HEK293T (cell line): ENCODE measurements at regions not wholly inside any gene's neighbourhood (a gene's known extent, or its start where the extent isn't known, plus 50 kb on each side); places are given as distances from the start of the nearest gene placed in this dataset.

Source experiments
- ARNT ChIP-seq: fragments of 450-650 bp; IDR thresholded peaks from 2 replicates; pipeline ENCODE4 v1.6.1; 2017; ENCODE audit warnings: mild to moderate bottlenecking
- BHLHE40 ChIP-seq: fragments of 450-650 bp; IDR thresholded peaks from 2 replicates; pipeline ENCODE4 v1.6.1; 2016; ENCODE audit warnings: mild to moderate bottlenecking, moderate library complexity, borderline replicate concordance
- ELF4 ChIP-seq: fragments of 450-650 bp; IDR thresholded peaks from 2 replicates; pipeline ENCODE4 v1.6.1; 2017; ENCODE audit warnings: antibody characterized with exemption
- FOXA1 ChIP-seq: fragments of 450-650 bp; IDR thresholded peaks from 2 replicates; pipeline ENCODE4 v1.6.1; 2016; ENCODE audit warnings: mild to moderate bottlenecking
- FOXK2 ChIP-seq: fragments of 450-650 bp; IDR thresholded peaks from 2 replicates; pipeline ENCODE4 v1.6.1; 2016; ENCODE audit warnings: mild to moderate bottlenecking
- FOXM1 ChIP-seq: fragments of 450-650 bp; IDR thresholded peaks from 2 replicates; pipeline ENCODE4 v1.6.1; 2017; ENCODE audit warnings: mild to moderate bottlenecking, borderline replicate concordance
- L3MBTL2 ChIP-seq: fragments of 450-650 bp; conservative IDR thresholded peaks from 2 replicates; pipeline ENCODE4 v1.6.1; 2016; ENCODE audit warnings: mild to moderate bottlenecking
- SP1 ChIP-seq: fragments of 450-650 bp; IDR thresholded peaks from 2 replicates; pipeline ENCODE4 v1.6.1; 2017
- SUZ12 ChIP-seq: fragments of 450-650 bp; IDR thresholded peaks from 2 replicates; pipeline ENCODE4 v1.6.1; 2016; ENCODE audit warnings: mild to moderate bottlenecking
- TF ChIP-seq, protein P1 (sequence below): fragments of 450-650 bp; IDR thresholded peaks from 2 replicates; pipeline ENCODE4 v1.6.1; 2016

DNA sequence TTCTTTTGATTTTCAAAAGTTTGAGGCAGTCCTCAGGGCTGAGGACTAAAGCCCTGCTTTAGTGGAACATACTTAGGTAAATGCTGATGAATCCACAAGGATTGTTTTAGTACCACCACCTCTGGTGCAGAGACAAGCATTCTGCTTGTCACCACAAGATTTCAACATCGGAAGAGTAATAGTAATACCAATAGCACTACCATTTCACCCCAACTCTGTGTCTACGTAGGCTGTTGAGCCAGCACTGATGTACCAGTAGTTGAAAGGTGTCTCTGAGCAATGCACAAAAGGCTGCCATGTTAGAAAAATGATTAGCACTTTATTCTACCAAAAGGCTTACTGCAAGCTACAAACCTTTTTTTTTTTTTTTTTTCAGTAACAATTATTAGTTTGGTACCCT lies 213.2 kb upstream of the SLC24A2 start:
- TF ChIP-seq BHLHE40 (no peak), ELF4 (no peak), SUZ12 (no peak), L3MBTL2 (no peak), FOXA1 (no peak), FOXM1 (no peak), SP1 (no peak), ARNT (no peak), FOXK2 (no peak)
- TF ChIP-seq, protein P1, sequence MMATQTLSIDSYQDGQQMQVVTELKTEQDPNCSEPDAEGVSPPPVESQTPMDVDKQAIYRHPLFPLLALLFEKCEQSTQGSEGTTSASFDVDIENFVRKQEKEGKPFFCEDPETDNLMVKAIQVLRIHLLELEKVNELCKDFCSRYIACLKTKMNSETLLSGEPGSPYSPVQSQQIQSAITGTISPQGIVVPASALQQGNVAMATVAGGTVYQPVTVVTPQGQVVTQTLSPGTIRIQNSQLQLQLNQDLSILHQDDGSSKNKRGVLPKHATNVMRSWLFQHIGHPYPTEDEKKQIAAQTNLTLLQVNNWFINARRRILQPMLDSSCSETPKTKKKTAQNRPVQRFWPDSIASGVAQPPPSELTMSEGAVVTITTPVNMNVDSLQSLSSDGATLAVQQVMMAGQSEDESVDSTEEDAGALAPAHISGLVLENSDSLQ: no peak
